ENCODE measurements at regions not wholly inside any gene's neighbourhood (a gene's known extent, or its start where the extent isn't known, plus 50 kb on each side); places are given as distances from the start of the nearest gene placed in this dataset.
"Not testable (repeated sequence)": the region's sequence is repeated elsewhere in the genome, so short reads cannot be mapped to it uniquely, and the experiment has no call there.

- Mint-ChIP-seq H3K4me3 (no peak overlapping the region), H3K27me3 (ENCODE audit: low read depth) (no peaks in the 10 kb centered on the region), H3K27ac (no peak overlapping the region), H3K36me3 (ENCODE audit: low read depth) (no peaks in the 10 kb centered on the region), H3K4me1 (ENCODE audit: low read depth) (no peaks in the 10 kb centered on the region), H3K9me3 (peaks cover 3% of the 10 kb centered on the region)
- DNase-seq (ENCODE audit: low spot score): no peak
Observed at GRCh38 chr1:194860248-194861201, 1674.1 kb upstream of the B3GALT2 start.

GRCh38 chr1:194859481-194860154 is 1673.2 kb upstream of the B3GALT2 start:
- H3K27ac Mint-ChIP-seq; H3K4me3 Mint-ChIP-seq; H3K4me1 Mint-ChIP-seq (ENCODE audit: low read depth); DNase-seq (ENCODE audit: low spot score); H3K27me3 Mint-ChIP-seq (ENCODE audit: low read depth); H3K36me3 Mint-ChIP-seq (ENCODE audit: low read depth); H3K9me3 Mint-ChIP-seq: not testable (repeated sequence)

- H3K27me3 Mint-ChIP-seq (ENCODE audit: low read depth); H3K4me1 Mint-ChIP-seq (ENCODE audit: low read depth); H3K36me3 Mint-ChIP-seq (ENCODE audit: low read depth); DNase-seq (ENCODE audit: low spot score); H3K9me3 Mint-ChIP-seq; H3K27ac Mint-ChIP-seq; H3K4me3 Mint-ChIP-seq: not testable (repeated sequence)
Observed at GRCh38 chr1:194858811-194859480, 1672.5 kb upstream of the B3GALT2 start.

- DNase-seq (ENCODE audit: low spot score): no peak
- H3K27ac Mint-ChIP-seq: no peak overlapping the region
- no peaks in the 10 kb centered on the region for H3K4me1 Mint-ChIP-seq (ENCODE audit: low read depth)
- H3K4me3 Mint-ChIP-seq: no peak overlapping the region
- no peaks in the 10 kb centered on the region for H3K27me3 Mint-ChIP-seq (ENCODE audit: low read depth)
- peaks cover 3% of the 10 kb centered on the region for H3K9me3 Mint-ChIP-seq
- H3K36me3 Mint-ChIP-seq (ENCODE audit: low read depth): no peaks in the 10 kb centered on the region
Observed at GRCh38 chr1:194857413-194857812, 1671.0 kb upstream of the B3GALT2 start.

DNA sequence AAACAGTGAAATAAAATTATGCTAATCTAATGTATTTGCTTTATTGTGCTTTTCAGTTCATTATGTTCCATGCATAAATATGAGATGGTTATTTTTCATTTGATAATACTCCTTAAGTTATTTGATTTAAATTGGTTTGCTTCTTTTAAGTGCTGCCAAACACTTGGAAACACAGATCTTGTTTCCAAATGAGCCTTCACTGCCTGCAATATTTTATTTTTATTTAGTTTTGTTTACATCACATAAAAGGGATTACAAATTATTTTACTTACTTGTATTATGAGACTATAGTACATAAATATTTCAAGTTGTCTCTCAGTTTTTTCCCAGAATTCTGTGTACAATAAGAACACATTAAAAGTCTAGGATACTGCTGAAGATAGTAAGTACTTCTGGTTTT is 1662.4 kb upstream of the B3GALT2 start:
- no peaks in the 10 kb centered on the region for H3K4me1 Mint-ChIP-seq (ENCODE audit: low read depth)
- no peak overlapping the region for H3K4me3 Mint-ChIP-seq
- no peak for DNase-seq (ENCODE audit: low spot score)
- no peaks in the 10 kb centered on the region for H3K9me3 Mint-ChIP-seq
- H3K36me3 Mint-ChIP-seq (ENCODE audit: low read depth): no peaks in the 10 kb centered on the region
- H3K27ac Mint-ChIP-seq: no peak overlapping the region
- no peaks in the 10 kb centered on the region for H3K27me3 Mint-ChIP-seq (ENCODE audit: low read depth)

- H3K4me1 Mint-ChIP-seq (ENCODE audit: low read depth): no peaks in the 10 kb centered on the region
- no peak overlapping the region for H3K4me3 Mint-ChIP-seq
- H3K27ac Mint-ChIP-seq: no peak overlapping the region
- no peak for DNase-seq (ENCODE audit: low spot score)
- H3K36me3 Mint-ChIP-seq (ENCODE audit: low read depth): no peaks in the 10 kb centered on the region
- H3K27me3 Mint-ChIP-seq (ENCODE audit: low read depth): no peaks in the 10 kb centered on the region
- H3K9me3 Mint-ChIP-seq: no peaks in the 10 kb centered on the region
Observed at GRCh38 chr1:194846488-194846887, 1660.1 kb upstream of the B3GALT2 start.

GRCh38 chr1:194843077-194843476 is 1656.7 kb upstream of the B3GALT2 start:
- Mint-ChIP-seq H3K27me3 (ENCODE audit: low read depth) (no peaks in the 10 kb centered on the region), H3K36me3 (ENCODE audit: low read depth) (no peaks in the 10 kb centered on the region), H3K27ac (no peak overlapping the region), H3K9me3 (no peaks in the 10 kb centered on the region), H3K4me1 (ENCODE audit: low read depth) (no peaks in the 10 kb centered on the region), H3K4me3 (no peak overlapping the region)
- no peak for DNase-seq (ENCODE audit: low spot score)

DNA sequence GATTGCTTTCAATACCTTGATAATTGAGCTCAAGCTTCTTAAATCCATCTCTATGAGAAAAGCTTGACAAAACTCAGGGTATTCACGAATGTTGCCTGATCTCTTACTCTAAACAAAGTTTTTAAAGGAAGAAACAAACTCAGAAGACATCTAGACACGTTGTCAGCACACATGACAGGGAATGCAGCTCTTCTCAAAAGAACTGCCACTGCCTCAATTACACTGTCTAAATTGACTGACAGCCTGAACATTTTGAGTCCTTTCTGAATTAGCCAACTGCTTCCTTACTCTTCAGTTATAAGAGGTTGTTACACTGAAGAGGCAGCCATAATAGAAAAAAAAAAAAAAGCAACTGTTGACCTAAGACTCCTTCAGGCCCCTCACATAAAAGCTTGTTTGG is 1646.7 kb upstream of the B3GALT2 start:
- no peak overlapping the region for H3K4me3 Mint-ChIP-seq
- H3K36me3 Mint-ChIP-seq (ENCODE audit: low read depth): no peaks in the 10 kb centered on the region
- H3K9me3 Mint-ChIP-seq: no peaks in the 10 kb centered on the region
- no peaks in the 10 kb centered on the region for H3K27me3 Mint-ChIP-seq (ENCODE audit: low read depth)
- H3K4me1 Mint-ChIP-seq (ENCODE audit: low read depth): peaks cover 3% of the 10 kb centered on the region
- H3K27ac Mint-ChIP-seq: no peak overlapping the region
- no peak for DNase-seq (ENCODE audit: low spot score)

DNA sequence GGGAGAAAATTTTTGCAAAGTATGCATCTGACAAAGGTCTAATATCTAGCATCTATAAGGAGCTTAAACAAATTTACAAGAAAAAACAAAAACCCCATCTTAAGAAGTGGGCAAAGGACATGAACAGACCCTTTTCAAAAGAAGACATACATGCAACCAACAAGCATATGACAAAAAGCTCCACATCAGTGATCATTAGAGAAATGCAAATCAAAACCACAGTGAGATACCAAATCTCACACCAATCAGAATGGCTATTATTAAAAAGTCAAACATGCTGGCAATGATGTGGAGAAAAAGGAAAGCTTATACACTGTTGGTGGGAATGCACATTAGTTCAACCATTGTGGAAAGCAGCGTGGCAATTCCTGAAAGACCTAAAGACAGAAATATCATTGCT is 1645.2 kb upstream of the B3GALT2 start:
- not testable (repeated sequence) for H3K4me3 Mint-ChIP-seq; H3K9me3 Mint-ChIP-seq; DNase-seq (ENCODE audit: low spot score); H3K27ac Mint-ChIP-seq; H3K4me1 Mint-ChIP-seq (ENCODE audit: low read depth); H3K27me3 Mint-ChIP-seq (ENCODE audit: low read depth); H3K36me3 Mint-ChIP-seq (ENCODE audit: low read depth)

- DNase-seq (ENCODE audit: low spot score): no peak
- Mint-ChIP-seq H3K36me3 (ENCODE audit: low read depth) (no peaks in the 10 kb centered on the region), H3K9me3 (no peaks in the 10 kb centered on the region), H3K4me1 (ENCODE audit: low read depth) (peaks cover 3% of the 10 kb centered on the region), H3K4me3 (no peak overlapping the region), H3K27ac (no peak overlapping the region), H3K27me3 (ENCODE audit: low read depth) (no peaks in the 10 kb centered on the region)
Observed at GRCh38 chr1:194830387-194830786, 1644.0 kb upstream of the B3GALT2 start.

DNA sequence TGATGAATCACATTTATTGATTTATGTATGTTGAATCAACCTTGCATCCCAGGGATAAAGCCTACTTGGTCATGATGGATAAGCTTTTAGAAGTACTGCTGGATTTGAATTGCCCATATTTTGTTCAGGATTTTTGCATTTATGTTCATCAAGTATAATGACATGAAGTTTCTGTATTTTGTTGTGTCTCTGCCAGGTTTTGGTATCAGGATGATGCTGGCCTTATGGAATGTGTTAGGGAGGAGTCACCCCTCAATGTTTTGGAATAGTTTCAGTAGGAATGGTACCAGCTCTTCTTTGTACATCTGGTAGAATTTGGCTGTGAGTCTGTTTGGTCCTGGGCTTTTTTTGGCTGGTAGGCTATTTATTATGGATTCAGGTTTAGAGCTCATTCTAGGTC is 1643.1 kb upstream of the B3GALT2 start:
- no peak for DNase-seq (ENCODE audit: low spot score)
- Mint-ChIP-seq H3K27ac (no peak overlapping the region), H3K4me1 (ENCODE audit: low read depth) (peaks cover 3% of the 10 kb centered on the region), H3K27me3 (ENCODE audit: low read depth) (no peaks in the 10 kb centered on the region), H3K9me3 (no peaks in the 10 kb centered on the region), H3K36me3 (ENCODE audit: low read depth) (no peaks in the 10 kb centered on the region), H3K4me3 (no peak overlapping the region)

DNA sequence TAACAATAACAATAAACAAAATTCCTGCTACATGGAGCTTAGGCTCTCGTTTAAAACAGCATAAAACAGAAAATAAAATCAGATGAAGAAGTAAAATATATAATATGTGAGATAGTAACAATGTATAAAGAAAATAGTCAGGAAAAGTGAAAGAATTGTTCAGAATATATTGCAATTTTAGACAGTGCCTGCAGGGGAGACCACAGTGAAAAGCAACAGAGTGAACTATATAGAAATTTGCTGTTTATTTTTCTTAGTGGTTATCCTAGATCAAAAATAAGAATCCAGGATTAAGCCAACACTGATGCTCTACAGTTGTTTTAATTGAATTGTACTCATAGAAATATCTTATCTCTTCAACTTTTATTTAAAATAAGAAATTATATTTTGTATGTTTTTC is 1639.0 kb upstream of the B3GALT2 start:
- Mint-ChIP-seq H3K4me1 (ENCODE audit: low read depth) (peaks cover 3% of the 10 kb centered on the region), H3K27ac (no peak overlapping the region), H3K9me3 (no peaks in the 10 kb centered on the region), H3K27me3 (ENCODE audit: low read depth) (no peaks in the 10 kb centered on the region), H3K4me3 (no peak overlapping the region), H3K36me3 (ENCODE audit: low read depth) (no peaks in the 10 kb centered on the region)
- no peak for DNase-seq (ENCODE audit: low spot score)

DNA sequence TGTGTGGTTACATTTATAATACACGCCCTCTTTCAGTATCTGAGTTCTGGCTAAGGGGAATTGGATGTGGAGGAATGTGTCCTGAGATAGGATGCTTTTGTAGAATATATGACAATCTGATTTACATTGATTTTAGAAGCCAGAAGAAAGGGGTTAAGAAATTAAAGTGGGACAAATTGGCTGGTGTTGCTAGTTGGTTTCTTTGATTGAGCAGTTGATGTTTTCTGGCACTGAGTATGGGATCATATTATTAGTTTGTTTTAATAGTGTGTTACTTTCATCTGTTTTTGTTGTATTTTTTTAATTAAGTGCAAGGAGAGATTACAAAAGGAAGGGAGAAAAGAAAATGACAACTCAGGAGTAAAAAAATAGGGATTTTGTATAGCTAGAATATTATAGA is 1634.7 kb upstream of the B3GALT2 start:
- no peak overlapping the region for H3K4me3 Mint-ChIP-seq
- H3K27ac Mint-ChIP-seq: no peak overlapping the region
- H3K27me3 Mint-ChIP-seq (ENCODE audit: low read depth): no peaks in the 10 kb centered on the region
- no peaks in the 10 kb centered on the region for H3K9me3 Mint-ChIP-seq
- DNase-seq (ENCODE audit: low spot score): no peak
- H3K4me1 Mint-ChIP-seq (ENCODE audit: low read depth): no peaks in the 10 kb centered on the region
- H3K36me3 Mint-ChIP-seq (ENCODE audit: low read depth): no peaks in the 10 kb centered on the region

DNA sequence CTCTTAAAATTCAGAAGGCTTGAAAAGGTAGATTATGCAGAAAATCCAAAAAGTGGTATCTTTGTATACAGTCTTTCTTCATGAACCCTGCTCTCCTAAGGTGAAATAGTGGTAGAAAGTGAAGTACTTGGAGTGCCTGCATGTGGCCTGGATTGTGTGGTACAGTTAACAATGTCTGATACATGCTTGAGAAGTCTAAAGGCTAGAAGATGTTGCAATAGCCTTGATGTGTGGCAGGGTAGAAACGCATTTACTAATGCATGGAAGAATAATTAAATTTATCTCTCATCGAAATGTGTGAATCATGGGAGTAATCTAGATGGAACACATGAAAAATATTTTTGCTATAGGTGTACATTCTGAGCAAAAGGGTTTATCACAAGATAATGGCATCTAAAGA is 1632.3 kb upstream of the B3GALT2 start:
- no peak overlapping the region for H3K27ac Mint-ChIP-seq
- no peaks in the 10 kb centered on the region for H3K36me3 Mint-ChIP-seq (ENCODE audit: low read depth)
- no peak overlapping the region for H3K4me3 Mint-ChIP-seq
- DNase-seq (ENCODE audit: low spot score): no peak
- no peaks in the 10 kb centered on the region for H3K27me3 Mint-ChIP-seq (ENCODE audit: low read depth)
- H3K4me1 Mint-ChIP-seq (ENCODE audit: low read depth): no peaks in the 10 kb centered on the region
- H3K9me3 Mint-ChIP-seq: no peaks in the 10 kb centered on the region
